Mucosa of gallbladder (tissue), 1 donor: ENCODE measurements at regions not wholly inside any gene's neighbourhood (a gene's known extent, or its start where the extent isn't known, plus 50 kb on each side); places are given as distances from the start of the nearest gene placed in this dataset.
A peak's percentile ranks its signal among the peaks of the same experiment; 100 is the strongest.

Experiments used
- DNase-seq: peaks from one replicate; pipeline ENCODE4 v3.0.0-alpha.2; 2020; ENCODE audit warnings: low spot score
- donor health status: DM: no; HTN: no; CAD: no.

- no peak for DNase-seq
These were observed 117.2 kb downstream of the GADD45G start for GRCh38 chr9:89721971-89722530.

- DNase-seq, result no peak
These were observed 117.9 kb downstream of the GADD45G start for GRCh38 chr9:89722712-89723111.

- no peak for DNase-seq
These were observed 118.8 kb downstream of the GADD45G start for GRCh38 chr9:89723469-89724100.

GRCh38 chr9:89724659-89725058 is 119.8 kb downstream of the GADD45G start:
- DNase-seq, result no peak

- no peak for DNase-seq
These were observed 120.5 kb downstream of the GADD45G start for GRCh38 chr9:89725271-89725670.

GRCh38 chr9:89729954-89730530 is 125.2 kb downstream of the GADD45G start:
- no peak for DNase-seq

- peak; percentile 62 for DNase-seq
These were observed 125.9 kb downstream of the GADD45G start for GRCh38 chr9:89730715-89731114.

- DNase-seq, result no peak
These were observed 126.7 kb downstream of the GADD45G start for GRCh38 chr9:89731262-89732182.

GRCh38 chr9:89732295-89732938 is 127.6 kb downstream of the GADD45G start:
- DNase-seq, result no peak

GRCh38 chr9:89732939-89733324 is 128.1 kb downstream of the GADD45G start:
- DNase-seq, result no peak

- DNase-seq, result no peak
These were observed 129.8 kb downstream of the GADD45G start for GRCh38 chr9:89734600-89735041.

GRCh38 chr9:89738137-89738932 is 133.5 kb downstream of the GADD45G start:
- no peak for DNase-seq

- DNase-seq, result no peak
These were observed 134.7 kb downstream of the GADD45G start for GRCh38 chr9:89739511-89739910.

GRCh38 chr9:89739916-89740315 is 135.1 kb downstream of the GADD45G start:
- no peak for DNase-seq

- no peak for DNase-seq
These were observed 135.9 kb downstream of the GADD45G start for GRCh38 chr9:89740722-89741121.

- no peak for DNase-seq
These were observed 137.8 kb downstream of the GADD45G start for GRCh38 chr9:89742660-89743059.

GRCh38 chr9:89743216-89743572 is 138.4 kb downstream of the GADD45G start:
- no peak for DNase-seq

GRCh38 chr9:89743573-89744254 is 138.9 kb downstream of the GADD45G start:
- no peak for DNase-seq

- DNase-seq, result no peak
These were observed 139.4 kb downstream of the GADD45G start for GRCh38 chr9:89744255-89744648.

- no peak for DNase-seq
These were observed 139.9 kb downstream of the GADD45G start for GRCh38 chr9:89744730-89745129.
